ENCODE measurements at regions not wholly inside any gene's neighbourhood (a gene's known extent, or its start where the extent isn't known, plus 50 kb on each side); places are given as distances from the start of the nearest gene placed in this dataset.

GRCh38 chr15:27690290-27690689 lies 408.8 kb downstream of the OCA2 start:
- H3K36me3 Mint-ChIP-seq, result no peaks in the 10 kb centered on the region; the same call in 1 of the 2 replicates
- ChIA-PET POLR2A (no interaction called here), CTCF (interaction anchor here (0.6 to 4.1 kb wide), 7 partner anchors 10 to 395 kb away, joined by 3 to 45 read pairs (median 3); no protein-coding TSS in a partner anchor)
- H3K27me3 Mint-ChIP-seq (ENCODE audit: low read depth), result no peaks in the 10 kb centered on the region
- H3K4me3 Mint-ChIP-seq, result no peak overlapping the region
- TF ChIP-seq FOXP1 (CRISPR knock-in tag; IDR thresholded peaks at IDR 0.05; ENCODE audit: borderline replicate concordance), result no peak
- no peak for TF ChIP-seq MYBL2 (CRISPR knock-in tag; IDR thresholded peaks at IDR 0.05)
- TF ChIP-seq ETV6 (CRISPR knock-in tag; IDR thresholded peaks at IDR 0.05), result no peak
- no peak for TF ChIP-seq EMX1 (CRISPR knock-in tag; IDR thresholded peaks at IDR 0.05)
- ATAC-seq (peak; percentile 64), DNase-seq (ENCODE audit: low spot score) (no peak)
- H3K4me1 Mint-ChIP-seq, result peaks cover 8% of the 10 kb centered on the region
- H3K9me3 Mint-ChIP-seq, result no peaks in the 10 kb centered on the region; the same call in 1 of the 2 replicates
- no peak overlapping the region for H3K27ac Mint-ChIP-seq

- no peak overlapping the region for H3K4me3 Mint-ChIP-seq
- ATAC-seq, result no peak
- DNase-seq (ENCODE audit: low spot score), result no peak
- TF ChIP-seq ELF4 (CRISPR knock-in tag; IDR thresholded peaks at IDR 0.05; ENCODE audit: low read depth) (no peak), FOXK1 (CRISPR knock-in tag; IDR thresholded peaks at IDR 0.05) (no peak), ATF6 (CRISPR knock-in tag; IDR thresholded peaks at IDR 0.05) (no peak), TEAD4 (CRISPR knock-in tag; IDR thresholded peaks at IDR 0.05) (no peak), EMX1 (CRISPR knock-in tag; IDR thresholded peaks at IDR 0.05) (no peak), TCF7 (CRISPR knock-in tag; IDR thresholded peaks at IDR 0.05; ENCODE audit: low read depth) (no peak)
- TF ChIP-seq, protein P1, sequence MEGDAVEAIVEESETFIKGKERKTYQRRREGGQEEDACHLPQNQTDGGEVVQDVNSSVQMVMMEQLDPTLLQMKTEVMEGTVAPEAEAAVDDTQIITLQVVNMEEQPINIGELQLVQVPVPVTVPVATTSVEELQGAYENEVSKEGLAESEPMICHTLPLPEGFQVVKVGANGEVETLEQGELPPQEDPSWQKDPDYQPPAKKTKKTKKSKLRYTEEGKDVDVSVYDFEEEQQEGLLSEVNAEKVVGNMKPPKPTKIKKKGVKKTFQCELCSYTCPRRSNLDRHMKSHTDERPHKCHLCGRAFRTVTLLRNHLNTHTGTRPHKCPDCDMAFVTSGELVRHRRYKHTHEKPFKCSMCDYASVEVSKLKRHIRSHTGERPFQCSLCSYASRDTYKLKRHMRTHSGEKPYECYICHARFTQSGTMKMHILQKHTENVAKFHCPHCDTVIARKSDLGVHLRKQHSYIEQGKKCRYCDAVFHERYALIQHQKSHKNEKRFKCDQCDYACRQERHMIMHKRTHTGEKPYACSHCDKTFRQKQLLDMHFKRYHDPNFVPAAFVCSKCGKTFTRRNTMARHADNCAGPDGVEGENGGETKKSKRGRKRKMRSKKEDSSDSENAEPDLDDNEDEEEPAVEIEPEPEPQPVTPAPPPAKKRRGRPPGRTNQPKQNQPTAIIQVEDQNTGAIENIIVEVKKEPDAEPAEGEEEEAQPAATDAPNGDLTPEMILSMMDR (IDR thresholded peaks at IDR 0.05), result no peak
- 0 out of 2 replicates have a peak overlapping the region, but pooled peaks have one; percentile 27 for H3K27ac Mint-ChIP-seq
- no peaks in the 10 kb centered on the region for H3K27me3 Mint-ChIP-seq (ENCODE audit: low read depth)
- H3K9me3 Mint-ChIP-seq, result no peaks in the 10 kb centered on the region
- CTCF ChIA-PET, result interaction anchor here (2.5 kb wide), 1 partner anchor 335 kb away, joined by 11 read pairs; no protein-coding TSS in a partner anchor
- H3K36me3 Mint-ChIP-seq, result no peaks in the 10 kb centered on the region
- peaks cover 8% of the 10 kb centered on the region for H3K4me1 Mint-ChIP-seq
- POLR2A ChIA-PET, result no interaction called here
Observed at GRCh38 chr15:27686971-27687370, 412.1 kb downstream of the OCA2 start.

DNA sequence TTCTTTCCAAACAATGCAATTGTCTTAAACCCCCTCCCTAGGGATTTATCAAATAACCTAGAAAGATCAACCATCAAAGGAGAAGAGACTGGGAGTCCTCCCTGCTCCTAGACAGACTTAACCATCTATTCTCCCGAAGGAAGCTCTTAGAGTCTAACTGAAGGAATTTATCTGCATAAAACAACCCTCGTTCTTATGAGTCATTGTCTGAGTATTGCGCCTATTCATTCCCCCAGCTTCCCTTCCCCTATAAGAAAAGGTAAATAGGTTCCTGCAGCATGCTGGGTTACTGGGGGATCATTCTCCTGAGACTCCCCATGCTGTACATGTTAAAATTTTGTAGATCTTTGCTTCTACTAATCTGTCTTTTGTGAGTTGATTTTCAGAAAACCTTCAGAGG lies 412.7 kb downstream of the OCA2 start:
- Mint-ChIP-seq H3K36me3 (no peaks in the 10 kb centered on the region), H3K4me1 (peaks cover 12% of the 10 kb centered on the region), H3K27me3 (ENCODE audit: low read depth) (no peaks in the 10 kb centered on the region), H3K4me3 (no peak overlapping the region), H3K9me3 (no peaks in the 10 kb centered on the region), H3K27ac (0 out of 2 replicates have a peak overlapping the region, but pooled peaks have one; percentile 27)
- ChIA-PET CTCF (interaction anchor here (2.5 kb wide), 1 partner anchor 335 kb away, joined by 11 read pairs; no protein-coding TSS in a partner anchor), POLR2A (no interaction called here)
- TF ChIP-seq ZBTB43 (CRISPR knock-in tag; IDR thresholded peaks at IDR 0.05), result no peak
- no peak for TF ChIP-seq FOXK1 (CRISPR knock-in tag; IDR thresholded peaks at IDR 0.05)
- TF ChIP-seq ELF4 (CRISPR knock-in tag; IDR thresholded peaks at IDR 0.05; ENCODE audit: low read depth), result no peak
- TF ChIP-seq TEAD1 (CRISPR knock-in tag; IDR thresholded peaks at IDR 0.05), result no peak
- TF ChIP-seq, protein P2, sequence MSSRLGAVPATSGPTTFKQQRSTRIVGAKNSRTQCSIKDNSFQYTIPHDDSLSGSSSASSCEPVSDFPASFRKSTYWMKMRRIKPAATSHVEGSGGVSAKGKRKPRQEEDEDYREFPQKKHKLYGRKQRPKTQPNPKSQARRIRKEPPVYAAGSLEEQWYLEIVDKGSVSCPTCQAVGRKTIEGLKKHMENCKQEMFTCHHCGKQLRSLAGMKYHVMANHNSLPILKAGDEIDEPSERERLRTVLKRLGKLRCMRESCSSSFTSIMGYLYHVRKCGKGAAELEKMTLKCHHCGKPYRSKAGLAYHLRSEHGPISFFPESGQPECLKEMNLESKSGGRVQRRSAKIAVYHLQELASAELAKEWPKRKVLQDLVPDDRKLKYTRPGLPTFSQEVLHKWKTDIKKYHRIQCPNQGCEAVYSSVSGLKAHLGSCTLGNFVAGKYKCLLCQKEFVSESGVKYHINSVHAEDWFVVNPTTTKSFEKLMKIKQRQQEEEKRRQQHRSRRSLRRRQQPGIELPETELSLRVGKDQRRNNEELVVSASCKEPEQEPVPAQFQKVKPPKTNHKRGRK (CRISPR knock-in tag; IDR thresholded peaks at IDR 0.05; ENCODE audit: borderline replicate concordance), result no peak
- no peak for TF ChIP-seq OVOL2 (CRISPR knock-in tag; IDR thresholded peaks at IDR 0.05; ENCODE audit: borderline replicate concordance)
- TF ChIP-seq ZNF263 (CRISPR knock-in tag; IDR thresholded peaks at IDR 0.05; ENCODE audit: low read depth), result no peak
- no peak for TF ChIP-seq ZMAT4 (CRISPR knock-in tag; IDR thresholded peaks at IDR 0.05)
- no peak for TF ChIP-seq HMGA2 (CRISPR knock-in tag; IDR thresholded peaks at IDR 0.05)
- TF ChIP-seq NR2C2 (CRISPR knock-in tag; IDR thresholded peaks at IDR 0.05), result no peak
- TF ChIP-seq GABPB1 (CRISPR knock-in tag; IDR thresholded peaks at IDR 0.05), result no peak
- TF ChIP-seq CDX4 (CRISPR knock-in tag; IDR thresholded peaks at IDR 0.05; ENCODE audit: borderline replicate concordance), result no peak
- TF ChIP-seq E2F4 (CRISPR knock-in tag; IDR thresholded peaks at IDR 0.05; ENCODE audit: borderline replicate concordance, low read depth), result no peak
- DNase-seq (ENCODE audit: low spot score) (no peak), ATAC-seq (peak; percentile 56)

Data from WTC11 (cell line).